NT2/D1 (cell line): ENCODE measurements at regions not wholly inside any gene's neighbourhood (a gene's known extent, or its start where the extent isn't known, plus 50 kb on each side); places are given as distances from the start of the nearest gene placed in this dataset.

Experiments used
- SUZ12 ChIP-seq: IDR thresholded peaks from 2 replicates; pipeline ENCODE4 v1.6.1; 2011; ENCODE audit not compliant: insufficient read length, insufficient read depth; ENCODE audit errors: extremely low read depth
- YY1 ChIP-seq: IDR thresholded peaks from 2 replicates; pipeline ENCODE4 v1.6.1; 2011; ENCODE audit not compliant: insufficient read length, insufficient read depth
- ZNF274 ChIP-seq: IDR thresholded peaks from 2 replicates; pipeline ENCODE4 v1.6.1; 2011; ENCODE audit warnings: mild to moderate bottlenecking, low read depth, low read length

DNA sequence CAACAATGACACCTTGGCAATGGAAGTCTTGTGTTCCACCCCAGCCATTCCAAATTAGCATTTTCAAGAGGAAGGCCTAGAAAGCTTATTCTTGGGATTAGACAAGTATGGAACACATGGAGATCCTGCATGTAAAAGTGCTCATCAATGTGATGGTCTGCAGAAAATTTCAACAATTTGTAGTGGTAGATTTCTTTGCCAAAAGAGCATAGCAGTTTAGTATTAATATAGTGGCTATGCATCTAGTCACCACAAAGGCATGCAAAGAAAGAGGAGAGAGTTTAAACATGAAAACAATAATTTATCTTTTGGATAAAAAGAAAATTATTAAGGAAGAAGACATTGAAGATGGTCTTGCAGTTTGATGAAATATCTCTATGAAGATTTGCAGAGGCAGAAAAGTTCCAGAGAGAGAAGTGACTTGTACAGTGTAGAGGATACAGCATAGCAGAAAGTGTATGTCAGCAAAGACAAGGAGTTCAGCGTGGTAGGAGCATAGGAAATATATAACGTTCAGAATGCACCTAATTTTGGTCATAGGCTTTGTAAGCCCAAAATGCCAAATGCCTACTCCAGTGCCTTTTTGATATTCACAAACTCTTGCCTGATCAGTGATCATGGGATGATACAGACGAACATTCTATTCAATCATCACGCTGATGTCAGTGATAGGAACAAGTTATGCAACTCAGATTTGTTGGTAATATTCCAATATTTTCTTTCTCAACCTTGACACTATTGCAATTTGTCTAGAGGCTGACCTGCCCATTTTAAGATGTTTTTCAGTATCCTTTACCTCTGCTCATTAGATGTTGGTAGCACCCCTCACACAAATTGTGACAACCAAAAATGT, 727.9 kb upstream of the SOX9 start:
- TF ChIP-seq YY1 (no peak), ZNF274 (no peak), SUZ12 (no peak)
